SK-N-SH treated with all-trans-retinoic acid at 6 μM for 48 hours (cell line): ENCODE measurements at regions not wholly inside any gene's neighbourhood (a gene's known extent, or its start where the extent isn't known, plus 50 kb on each side); places are given as distances from the start of the nearest gene placed in this dataset.

Experiments used
- ATAC-seq: fragments of 200-7000 bp; cut with Tn5 transposase; 3 replicates; pipeline ENCODE4 v1.9.1; 2020; ENCODE audit warnings: mild to moderate bottlenecking, moderate library complexity
- ARNTL ChIP-seq: fragments of 450-650 bp; formaldehyde crosslinking; IDR thresholded peaks from 2 replicates; pipeline ENCODE4 v1.5.0; 2020; ENCODE audit warnings: low read depth, mild to moderate bottlenecking, moderate library complexity, borderline replicate concordance
- BACH2 ChIP-seq: fragments of 250-450 bp; sonication (Bioruptor Pico); IDR thresholded peaks from 2 replicates; pipeline ENCODE4 v1.9.0; 2021; ENCODE audit warnings: mild to moderate bottlenecking, borderline replicate concordance
- CSDC2 ChIP-seq: fragments of 250-450 bp; sonication (Bioruptor Pico); IDR thresholded peaks from 2 replicates; pipeline ENCODE4 v1.5.0; 2020; ENCODE audit warnings: mild to moderate bottlenecking, moderate library complexity
- ESRRG ChIP-seq: fragments of 250-450 bp; sonication (Bioruptor Pico); IDR thresholded peaks from 2 replicates; pipeline ENCODE4 v1.6.1; 2021; ENCODE audit warnings: mild to moderate bottlenecking
- GLIS3 ChIP-seq: fragments of 250-450 bp; sonication (Bioruptor Pico); IDR thresholded peaks from 2 replicates; pipeline ENCODE4 v1.5.0; 2020; ENCODE audit warnings: mild to moderate bottlenecking, moderate library complexity
- ISL1 ChIP-seq: fragments of 250-450 bp; sonication (Bioruptor Pico); IDR thresholded peaks from 2 replicates; pipeline ENCODE4 v2.1.2; 2022; ENCODE audit warnings: mild to moderate bottlenecking, moderate library complexity
- OSR1 ChIP-seq: fragments of 250-450 bp; sonication (Bioruptor Pico); IDR thresholded peaks from 2 replicates; pipeline ENCODE4 v1.8.0; 2022; ENCODE audit warnings: moderate library complexity, mild to moderate bottlenecking, inconsistent platforms
- PPARA ChIP-seq: fragments of 250-450 bp; sonication (Bioruptor Pico); IDR thresholded peaks from 2 replicates; pipeline ENCODE4 v1.5.0; 2020; ENCODE audit warnings: mild to moderate bottlenecking, borderline replicate concordance
- SNAI2 ChIP-seq: fragments of 250-450 bp; sonication (Bioruptor Pico); IDR thresholded peaks from 2 replicates; pipeline ENCODE4 v1.5.0; 2020; ENCODE audit warnings: mild to moderate bottlenecking, moderate library complexity
- TCF4 ChIP-seq: fragments of 250-450 bp; sonication (Bioruptor Pico); IDR thresholded peaks from 2 replicates; pipeline ENCODE4 v1.8.0; 2021; ENCODE audit warnings: mild to moderate bottlenecking, moderate library complexity, borderline replicate concordance
- TOX ChIP-seq: fragments of 250-450 bp; sonication (Bioruptor Pico); IDR thresholded peaks from 2 replicates; pipeline ENCODE4 v1.8.0; 2021; ENCODE audit warnings: mild to moderate bottlenecking, moderate library complexity, borderline replicate concordance
- ZC3H10 ChIP-seq: fragments of 250-450 bp; sonication (Bioruptor Pico); IDR thresholded peaks from 2 replicates; pipeline ENCODE4 v1.5.1; 2021; ENCODE audit warnings: mild to moderate bottlenecking, moderate library complexity
- ZFP3 ChIP-seq: fragments of 250-450 bp; sonication (Bioruptor Pico); IDR thresholded peaks from 2 replicates; pipeline ENCODE4 v1.5.0; 2020; ENCODE audit warnings: mild to moderate bottlenecking, moderate library complexity
- ZFP30 ChIP-seq: fragments of 450-650 bp; formaldehyde crosslinking; IDR thresholded peaks from 2 replicates; pipeline ENCODE4 v1.5.0; 2022; ENCODE audit warnings: mild to moderate bottlenecking, moderate library complexity
- ZNF565 ChIP-seq: fragments of 450-650 bp; formaldehyde crosslinking; conservative IDR thresholded peaks from 2 replicates; pipeline ENCODE4 v1.5.0; 2020; ENCODE audit warnings: low read depth, mild to moderate bottlenecking, moderate library complexity
- ZNF70 ChIP-seq: fragments of 450-650 bp; formaldehyde crosslinking; IDR thresholded peaks from 2 replicates; pipeline ENCODE4 v1.5.0; 2020; ENCODE audit warnings: mild to moderate bottlenecking, moderate library complexity
- ZNF8 ChIP-seq: fragments of 450-650 bp; formaldehyde crosslinking; IDR thresholded peaks from 2 replicates; pipeline ENCODE4 v1.5.0; 2020; ENCODE audit warnings: mild to moderate bottlenecking, moderate library complexity
- TF ChIP-seq, protein P1 (sequence below): fragments of 250-450 bp; sonication (Bioruptor Pico); IDR thresholded peaks from 2 replicates; pipeline ENCODE4 v1.8.0; 2021; ENCODE audit warnings: low read depth, mild to moderate bottlenecking, moderate library complexity, borderline replicate concordance
- TF ChIP-seq, protein P2 (sequence below): fragments of 250-450 bp; sonication (Bioruptor Pico); IDR thresholded peaks from 2 replicates; pipeline ENCODE4 v1.5.1; 2020; ENCODE audit warnings: low read depth, mild to moderate bottlenecking, moderate library complexity
- TF ChIP-seq, protein P3 (sequence below): fragments of 250-450 bp; sonication (Bioruptor Pico); IDR thresholded peaks from 2 replicates; pipeline ENCODE4 v1.8.0; 2020; ENCODE audit warnings: mild to moderate bottlenecking, moderate library complexity, borderline replicate concordance
- TF ChIP-seq, protein P4 (sequence below): fragments of 250-450 bp; sonication (Bioruptor Pico); IDR thresholded peaks from 2 replicates; pipeline ENCODE4 v1.5.1; 2021; ENCODE audit warnings: mild to moderate bottlenecking, moderate library complexity

DNA sequence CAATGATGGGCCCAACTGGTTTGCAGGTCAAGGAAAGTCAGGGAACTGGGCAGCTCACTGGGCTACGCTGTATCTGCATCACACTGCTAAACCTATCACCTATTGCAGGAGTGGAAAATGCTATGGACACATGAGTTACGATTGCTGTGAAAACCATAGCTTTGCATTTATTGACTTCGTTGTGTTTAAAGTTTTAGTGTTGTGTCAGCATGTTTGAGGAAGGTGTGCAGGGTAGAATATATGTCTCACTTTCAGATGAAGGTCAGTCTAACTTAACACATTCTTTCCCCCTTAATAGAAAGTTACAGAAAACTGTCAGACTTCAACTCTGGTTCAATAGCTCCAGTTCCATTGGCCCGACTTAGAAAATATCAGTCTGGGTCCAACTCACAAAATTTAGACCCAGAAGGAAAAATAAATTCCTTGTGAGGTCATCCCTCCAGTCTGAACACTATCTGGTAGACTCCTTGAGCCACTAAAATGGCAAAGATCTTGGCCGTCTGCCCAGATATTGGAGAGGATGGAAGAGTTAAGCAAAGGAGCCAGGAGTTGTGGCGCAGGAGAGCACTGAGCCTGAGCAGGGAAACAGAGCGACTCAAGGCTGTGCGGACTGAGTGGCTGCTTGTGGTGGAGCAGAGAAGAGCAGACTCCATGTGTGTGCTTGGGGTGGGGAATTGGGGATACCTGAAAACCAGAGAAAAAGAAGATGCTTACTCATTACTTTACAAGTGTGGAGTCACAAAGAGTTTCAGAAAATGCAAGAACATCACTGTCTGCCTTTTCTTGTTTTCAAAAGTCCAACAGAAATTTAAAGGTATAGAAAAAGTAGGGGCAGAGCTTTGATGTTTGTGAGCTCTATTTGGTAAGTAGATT lies 518.5 kb downstream of the FGF9 start (continued):
- no peak for TF ChIP-seq ARNTL (CRISPR knock-in tag)

DNA sequence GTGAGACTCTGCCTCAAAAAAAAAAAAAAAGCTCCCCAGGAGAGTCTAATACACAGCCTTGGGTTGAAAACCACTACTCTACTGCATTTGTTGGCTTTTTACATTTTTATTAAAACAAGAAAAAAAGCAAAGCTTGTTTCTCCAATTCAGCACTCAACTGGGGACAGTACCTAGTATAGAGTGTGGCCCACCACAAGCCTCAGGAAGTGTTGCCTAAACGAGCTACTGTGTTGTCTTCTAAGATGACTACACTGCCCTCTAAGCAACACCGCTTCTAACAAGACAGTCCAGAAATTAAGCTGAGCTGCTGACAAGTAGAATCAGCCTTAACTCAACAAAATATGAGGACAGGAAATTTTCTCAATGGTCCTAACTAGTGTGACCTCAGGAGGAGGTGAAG lies 522.2 kb downstream of the FGF9 start:
- ATAC-seq: no peak
- TF ChIP-seq ZC3H10 (no peak), BACH2 (CRISPR knock-in tag) (no peak), ZNF8 (CRISPR knock-in tag) (no peak), ESRRG (CRISPR knock-in tag) (no peak), ZNF565 (CRISPR knock-in tag) (no peak)
- TF ChIP-seq, protein P1, sequence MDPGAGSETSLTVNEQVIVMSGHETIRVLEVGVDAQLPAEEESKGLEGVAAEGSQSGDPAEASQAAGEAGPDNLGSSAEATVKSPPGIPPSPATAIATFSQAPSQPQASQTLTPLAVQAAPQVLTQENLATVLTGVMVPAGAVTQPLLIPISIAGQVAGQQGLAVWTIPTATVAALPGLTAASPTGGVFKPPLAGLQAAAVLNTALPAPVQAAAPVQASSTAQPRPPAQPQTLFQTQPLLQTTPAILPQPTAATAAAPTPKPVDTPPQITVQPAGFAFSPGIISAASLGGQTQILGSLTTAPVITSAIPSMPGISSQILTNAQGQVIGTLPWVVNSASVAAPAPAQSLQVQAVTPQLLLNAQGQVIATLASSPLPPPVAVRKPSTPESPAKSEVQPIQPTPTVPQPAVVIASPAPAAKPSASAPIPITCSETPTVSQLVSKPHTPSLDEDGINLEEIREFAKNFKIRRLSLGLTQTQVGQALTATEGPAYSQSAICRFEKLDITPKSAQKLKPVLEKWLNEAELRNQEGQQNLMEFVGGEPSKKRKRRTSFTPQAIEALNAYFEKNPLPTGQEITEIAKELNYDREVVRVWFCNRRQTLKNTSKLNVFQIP (CRISPR knock-in tag): no peak

DNA sequence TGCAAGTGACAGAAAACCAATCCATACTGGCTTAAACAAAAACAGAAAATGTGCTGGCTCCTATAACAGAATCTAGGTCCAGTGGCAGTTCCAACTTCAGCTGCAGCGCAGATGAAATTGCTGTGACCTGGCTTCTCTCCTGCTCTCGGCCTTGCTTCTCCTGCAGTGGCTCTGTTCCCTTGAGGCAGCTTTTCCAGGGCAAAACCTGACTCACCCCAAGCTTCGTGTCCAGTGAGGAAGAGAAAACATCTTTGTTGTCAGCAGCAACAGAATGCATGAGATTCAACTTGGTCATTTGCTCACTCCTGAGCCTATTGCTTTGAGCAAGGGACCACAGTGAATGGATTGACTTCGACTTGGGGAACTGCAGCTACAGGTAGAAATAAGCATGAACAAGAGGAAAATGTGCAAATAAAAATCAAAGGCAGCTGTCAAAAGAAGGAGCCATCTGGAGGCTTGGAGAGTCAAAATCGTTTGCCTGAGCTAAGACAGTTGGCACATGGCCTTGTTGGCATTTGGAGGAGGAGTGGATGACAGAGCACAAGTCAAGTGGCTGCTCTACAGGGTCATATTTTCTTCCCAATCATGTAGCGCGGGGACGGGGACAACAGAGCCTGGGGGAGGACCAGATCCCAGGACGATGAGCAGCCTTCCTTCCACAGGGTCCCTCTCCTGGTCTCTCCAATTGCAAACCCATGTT lies 523.4 kb downstream of the FGF9 start:
- TF ChIP-seq CSDC2 (CRISPR knock-in tag) (no peak), TOX (CRISPR knock-in tag) (no peak), ZC3H10 (no peak), ZNF565 (CRISPR knock-in tag) (no peak), ESRRG (CRISPR knock-in tag) (no peak), PPARA (CRISPR knock-in tag) (no peak), GLIS3 (CRISPR knock-in tag) (no peak), ZNF70 (CRISPR knock-in tag) (no peak), ZNF8 (CRISPR knock-in tag) (no peak), TCF4 (CRISPR knock-in tag) (no peak), BACH2 (CRISPR knock-in tag) (no peak)
- TF ChIP-seq, protein P2, sequence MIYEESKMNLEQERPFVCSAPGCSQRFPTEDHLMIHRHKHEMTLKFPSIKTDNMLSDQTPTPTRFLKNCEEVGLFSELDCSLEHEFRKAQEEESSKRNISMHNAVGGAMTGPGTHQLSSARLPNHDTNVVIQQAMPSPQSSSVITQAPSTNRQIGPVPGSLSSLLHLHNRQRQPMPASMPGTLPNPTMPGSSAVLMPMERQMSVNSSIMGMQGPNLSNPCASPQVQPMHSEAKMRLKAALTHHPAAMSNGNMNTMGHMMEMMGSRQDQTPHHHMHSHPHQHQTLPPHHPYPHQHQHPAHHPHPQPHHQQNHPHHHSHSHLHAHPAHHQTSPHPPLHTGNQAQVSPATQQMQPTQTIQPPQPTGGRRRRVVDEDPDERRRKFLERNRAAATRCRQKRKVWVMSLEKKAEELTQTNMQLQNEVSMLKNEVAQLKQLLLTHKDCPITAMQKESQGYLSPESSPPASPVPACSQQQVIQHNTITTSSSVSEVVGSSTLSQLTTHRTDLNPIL: no peak
- TF ChIP-seq, protein P1 (CRISPR knock-in tag): no peak
- ATAC-seq: no peak

DNA sequence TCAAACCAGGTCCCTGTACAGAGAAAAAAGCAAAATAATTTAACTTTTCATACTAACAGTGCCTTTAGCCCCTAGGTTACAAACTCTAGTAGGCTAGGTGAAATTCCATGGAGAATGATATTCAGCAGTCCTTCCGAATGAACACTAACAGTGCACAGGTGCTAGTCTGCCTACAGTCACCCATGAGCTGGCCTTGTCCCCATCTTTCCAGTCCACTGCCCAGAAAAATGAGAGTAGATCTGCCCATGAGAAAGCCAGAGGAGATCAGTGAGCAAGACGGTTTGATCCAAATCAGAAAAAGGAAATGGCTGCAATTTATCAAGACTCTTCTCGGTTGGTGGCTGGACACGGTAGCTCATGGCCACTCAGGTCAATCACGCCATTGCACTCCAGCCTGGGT lies 524.9 kb downstream of the FGF9 start:
- no peak for ATAC-seq
- no peak for TF ChIP-seq ZFP30 (CRISPR knock-in tag)
- no peak for TF ChIP-seq OSR1
- TF ChIP-seq, protein P2: no peak
- no peak for TF ChIP-seq TOX (CRISPR knock-in tag)
- TF ChIP-seq, protein P3, sequence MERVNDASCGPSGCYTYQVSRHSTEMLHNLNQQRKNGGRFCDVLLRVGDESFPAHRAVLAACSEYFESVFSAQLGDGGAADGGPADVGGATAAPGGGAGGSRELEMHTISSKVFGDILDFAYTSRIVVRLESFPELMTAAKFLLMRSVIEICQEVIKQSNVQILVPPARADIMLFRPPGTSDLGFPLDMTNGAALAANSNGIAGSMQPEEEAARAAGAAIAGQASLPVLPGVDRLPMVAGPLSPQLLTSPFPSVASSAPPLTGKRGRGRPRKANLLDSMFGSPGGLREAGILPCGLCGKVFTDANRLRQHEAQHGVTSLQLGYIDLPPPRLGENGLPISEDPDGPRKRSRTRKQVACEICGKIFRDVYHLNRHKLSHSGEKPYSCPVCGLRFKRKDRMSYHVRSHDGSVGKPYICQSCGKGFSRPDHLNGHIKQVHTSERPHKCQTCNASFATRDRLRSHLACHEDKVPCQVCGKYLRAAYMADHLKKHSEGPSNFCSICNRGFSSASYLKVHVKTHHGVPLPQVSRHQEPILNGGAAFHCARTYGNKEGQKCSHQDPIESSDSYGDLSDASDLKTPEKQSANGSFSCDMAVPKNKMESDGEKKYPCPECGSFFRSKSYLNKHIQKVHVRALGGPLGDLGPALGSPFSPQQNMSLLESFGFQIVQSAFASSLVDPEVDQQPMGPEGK (CRISPR knock-in tag): no peak
- no peak for TF ChIP-seq SNAI2
- no peak for TF ChIP-seq ZNF565 (CRISPR knock-in tag)
- TF ChIP-seq CSDC2 (CRISPR knock-in tag): no peak
- no peak for TF ChIP-seq ZNF70 (CRISPR knock-in tag)
- TF ChIP-seq, protein P4, sequence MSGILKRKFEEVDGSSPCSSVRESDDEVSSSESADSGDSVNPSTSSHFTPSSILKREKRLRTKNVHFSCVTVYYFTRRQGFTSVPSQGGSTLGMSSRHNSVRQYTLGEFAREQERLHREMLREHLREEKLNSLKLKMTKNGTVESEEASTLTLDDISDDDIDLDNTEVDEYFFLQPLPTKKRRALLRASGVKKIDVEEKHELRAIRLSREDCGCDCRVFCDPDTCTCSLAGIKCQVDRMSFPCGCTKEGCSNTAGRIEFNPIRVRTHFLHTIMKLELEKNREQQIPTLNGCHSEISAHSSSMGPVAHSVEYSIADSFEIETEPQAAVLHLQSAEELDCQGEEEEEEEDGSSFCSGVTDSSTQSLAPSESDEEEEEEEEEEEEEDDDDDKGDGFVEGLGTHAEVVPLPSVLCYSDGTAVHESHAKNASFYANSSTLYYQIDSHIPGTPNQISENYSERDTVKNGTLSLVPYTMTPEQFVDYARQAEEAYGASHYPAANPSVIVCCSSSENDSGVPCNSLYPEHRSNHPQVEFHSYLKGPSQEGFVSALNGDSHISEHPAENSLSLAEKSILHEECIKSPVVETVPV: no peak
- TF ChIP-seq ISL1 (CRISPR knock-in tag): no peak
- TF ChIP-seq ZC3H10: no peak
- no peak for TF ChIP-seq ZNF8 (CRISPR knock-in tag)
- no peak for TF ChIP-seq PPARA (CRISPR knock-in tag)
- TF ChIP-seq GLIS3 (CRISPR knock-in tag): no peak
- TF ChIP-seq ZFP3 (CRISPR knock-in tag): no peak
- no peak for TF ChIP-seq TCF4 (CRISPR knock-in tag)
